Muscle layer of duodenum (tissue), 2 donors: ENCODE measurements at regions not wholly inside any gene's neighbourhood (a gene's known extent, or its start where the extent isn't known, plus 50 kb on each side); places are given as distances from the start of the nearest gene placed in this dataset.

Experiments
- H3K27ac ChIP-seq: one replicate; pipeline ENCODE4 v1.7.0; 2013; ENCODE audit warnings: mild to moderate bottlenecking, low read length
- H3K27me3 ChIP-seq: one replicate; pipeline ENCODE4 v1.7.0; 2013; ENCODE audit warnings: low read depth, mild to moderate bottlenecking, control low read depth, low read length
- H3K36me3 ChIP-seq, 2 donors: one replicate each; pipeline ENCODE4 v1.7.0; 2013; ENCODE audit warnings: low read length in 2 of 2, control low read depth in 1 of 2, mild to moderate bottlenecking in 1 of 2; ENCODE audit not compliant: insufficient read depth in 2 of 2, control insufficient read depth in 1 of 2
- H3K4me1 ChIP-seq, 2 donors: one replicate each; pipeline ENCODE4 v1.7.0; 2013; ENCODE audit warnings: low read length in 2 of 2, mild to moderate bottlenecking in 2 of 2, control low read depth in 1 of 2, moderate library complexity in 1 of 2; ENCODE audit not compliant: insufficient read depth in 2 of 2, control insufficient read depth in 1 of 2
- H3K4me3 ChIP-seq, 2 donors: one replicate each; pipeline ENCODE4 v1.7.0; 2013; ENCODE audit warnings: low read length in 2 of 2, low read depth in 1 of 2, mild to moderate bottlenecking in 1 of 2
- H3K9me3 ChIP-seq, 2 donors: one replicate each; pipeline ENCODE4 v1.7.0; 2013; ENCODE audit warnings: low read length in 2 of 2, control low read depth in 1 of 2, mild to moderate bottlenecking in 1 of 2; ENCODE audit not compliant: control insufficient read depth in 1 of 2
- donor health status: healthy.

DNA sequence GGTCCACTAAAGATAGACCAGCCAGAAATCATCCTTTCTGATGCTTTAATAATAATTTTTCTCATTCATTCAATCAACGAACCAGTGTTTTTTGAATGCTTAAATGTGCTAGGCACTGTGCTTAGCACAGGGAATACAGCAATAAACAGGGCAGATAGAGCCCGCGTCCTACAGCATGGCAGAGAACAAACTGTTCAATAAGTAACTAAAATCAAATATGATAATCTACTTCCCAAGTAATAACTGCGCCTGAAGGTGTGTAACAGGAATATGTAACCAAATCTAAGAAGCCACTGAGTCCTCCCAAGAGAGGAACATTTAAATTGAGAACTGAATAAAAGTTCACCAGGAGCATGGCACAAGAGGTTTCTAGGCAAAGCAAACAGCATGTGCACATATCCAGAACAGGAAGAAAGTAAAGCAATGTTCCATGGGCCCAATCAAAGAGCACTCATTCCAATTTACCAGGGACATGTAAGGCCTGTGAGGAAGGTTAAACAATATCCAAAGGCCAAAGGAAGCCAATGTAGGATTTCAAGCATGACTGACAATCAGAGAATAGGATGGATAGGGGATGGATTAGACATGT lies 311.0 kb upstream of the RARB start:
- Histone ChIP-seq H3K4me3 (no peak overlapping the region), H3K4me1 (no peaks in the 10 kb centered on the region), H3K27ac (no peak overlapping the region), H3K9me3 (no peaks in the 10 kb centered on the region), H3K27me3 (no peaks in the 10 kb centered on the region), H3K36me3 (no peaks in the 10 kb centered on the region)

DNA sequence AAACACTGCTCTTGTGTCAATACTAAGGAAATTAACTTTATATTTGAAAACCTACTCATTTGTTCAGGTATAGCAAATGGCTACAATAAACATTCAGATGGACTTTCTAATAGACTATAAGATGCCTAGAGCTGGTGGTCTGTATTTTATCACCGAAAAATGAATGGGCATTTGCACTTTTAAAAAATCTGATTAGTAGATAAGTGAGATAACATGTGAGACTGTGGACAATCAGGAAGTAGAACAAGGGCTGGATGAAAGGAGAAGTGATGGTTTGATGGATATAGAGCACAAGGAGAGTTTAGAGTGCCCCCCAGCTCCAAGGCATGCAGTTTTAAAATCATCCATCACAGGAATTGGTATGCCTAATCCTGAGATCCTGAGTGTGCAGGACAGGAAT lies 308.4 kb upstream of the RARB start:
- Histone ChIP-seq H3K4me1 (no peaks in the 10 kb centered on the region), H3K9me3 (no peaks in the 10 kb centered on the region), H3K27me3 (no peaks in the 10 kb centered on the region), H3K27ac (no peak overlapping the region), H3K4me3 (no peak overlapping the region), H3K36me3 (no peaks in the 10 kb centered on the region)

DNA sequence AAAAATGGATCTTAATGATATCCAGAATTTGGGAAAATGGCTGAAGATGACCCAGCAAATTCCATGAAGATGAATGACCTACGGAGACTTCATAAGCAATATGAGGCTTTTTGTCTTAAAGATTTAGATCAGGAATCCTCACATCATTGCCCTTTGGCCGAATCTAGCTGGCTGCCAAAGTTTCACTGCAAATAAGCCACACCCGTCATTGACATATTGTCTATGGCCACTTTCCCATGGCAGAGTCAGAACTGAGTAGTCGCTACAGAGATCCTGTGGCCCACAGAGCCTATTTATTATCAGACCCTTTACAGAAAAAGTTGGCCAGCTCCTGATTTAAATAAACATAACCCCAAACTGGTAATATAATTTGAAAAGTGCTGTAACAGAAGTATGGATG lies 307.4 kb upstream of the RARB start:
- Histone ChIP-seq H3K27me3 (no peaks in the 10 kb centered on the region), H3K36me3 (no peaks in the 10 kb centered on the region), H3K4me1 (no peaks in the 10 kb centered on the region), H3K27ac (no peak overlapping the region), H3K4me3 (no peak overlapping the region), H3K9me3 (no peaks in the 10 kb centered on the region)

DNA sequence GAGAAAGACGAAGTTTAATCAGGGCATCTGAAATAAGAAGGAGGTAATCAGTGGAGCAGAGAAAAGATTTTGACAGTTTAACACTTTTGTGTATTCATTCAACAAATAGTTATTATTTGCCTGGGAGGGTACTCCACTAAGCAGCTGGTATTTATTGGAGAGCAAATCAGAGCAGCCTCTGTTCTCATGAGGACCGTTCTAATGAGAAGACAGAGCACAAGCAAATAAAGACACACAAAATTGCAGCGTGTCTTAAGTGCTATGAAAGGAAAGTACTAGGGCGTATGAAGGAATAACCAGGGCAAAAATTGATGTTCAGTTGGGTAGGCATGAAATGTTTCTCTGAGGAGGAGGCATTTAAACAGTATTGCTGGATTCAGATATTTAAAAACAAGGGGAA lies 302.9 kb upstream of the RARB start:
- Histone ChIP-seq H3K27ac (no peak overlapping the region), H3K36me3 (no peaks in the 10 kb centered on the region), H3K27me3 (no peaks in the 10 kb centered on the region), H3K4me1 (no peaks in the 10 kb centered on the region), H3K4me3 (no peak overlapping the region), H3K9me3 (peaks cover 3 to 11% of the 10 kb centered on the region in 2 donors)

DNA sequence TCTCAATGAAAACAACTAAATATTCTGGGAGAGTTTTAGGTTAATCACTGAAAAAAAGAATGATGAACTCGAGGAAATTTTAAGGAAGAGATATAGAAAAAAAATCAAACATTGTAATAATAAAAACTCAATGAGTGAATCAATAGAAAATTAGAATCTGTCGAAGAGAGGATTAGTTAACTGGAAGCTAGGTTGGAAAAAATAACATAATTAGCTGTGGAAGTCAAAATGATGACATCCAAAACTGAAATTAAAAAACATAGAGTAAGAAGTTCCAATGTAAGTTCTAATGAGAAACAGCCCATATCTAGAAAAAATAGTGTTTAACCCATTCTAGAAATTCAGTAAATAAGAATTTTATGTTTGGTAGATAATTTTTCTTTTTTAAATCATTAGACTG lies 299.3 kb upstream of the RARB start:
- Histone ChIP-seq H3K36me3 (no peaks in the 10 kb centered on the region), H3K9me3 (peaks cover 3 to 11% of the 10 kb centered on the region in 2 donors), H3K4me3 (no peak overlapping the region), H3K4me1 (no peaks in the 10 kb centered on the region), H3K27me3 (no peaks in the 10 kb centered on the region), H3K27ac (no peak overlapping the region)

DNA sequence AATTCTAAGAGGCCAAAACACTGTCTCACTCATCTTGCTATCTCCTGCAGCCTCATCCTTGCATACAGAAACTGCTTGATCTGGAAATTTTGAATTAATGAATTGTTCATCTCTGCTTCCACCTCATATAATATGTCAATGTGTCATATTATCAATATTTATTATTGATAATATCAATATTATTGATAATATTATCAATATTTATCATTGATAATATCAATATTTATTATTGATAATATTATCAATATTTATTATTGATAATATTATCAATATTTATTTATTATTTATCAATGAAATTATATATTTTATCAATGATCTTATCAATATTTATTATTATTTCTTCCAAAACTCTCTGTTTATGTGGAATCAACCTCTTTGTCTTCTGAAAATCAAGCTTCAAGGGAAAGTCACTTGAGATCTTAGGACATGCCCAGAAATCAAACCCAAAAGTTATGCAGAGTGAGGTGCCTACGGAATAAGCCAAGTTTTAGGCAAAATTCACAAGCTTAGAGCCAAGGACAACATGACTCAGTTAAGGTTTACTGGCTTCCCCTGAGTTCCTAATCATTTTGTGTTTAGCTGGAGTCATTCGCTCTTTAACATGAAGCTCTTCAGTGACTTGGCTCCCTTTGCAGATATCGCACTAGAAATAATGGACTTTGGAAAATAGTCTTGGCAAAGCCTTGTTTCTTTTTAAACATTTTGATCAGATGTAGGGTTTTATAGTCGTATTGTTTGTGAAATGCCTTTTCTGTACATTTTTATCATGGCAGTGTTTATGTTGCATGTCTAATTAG lies 297.1 kb upstream of the RARB start:
- Histone ChIP-seq H3K27ac (no peak overlapping the region), H3K4me1 (no peaks in the 10 kb centered on the region), H3K27me3 (no peaks in the 10 kb centered on the region), H3K9me3 (peaks cover 3 to 11% of the 10 kb centered on the region in 2 donors), H3K4me3 (no peak overlapping the region), H3K36me3 (no peaks in the 10 kb centered on the region)

DNA sequence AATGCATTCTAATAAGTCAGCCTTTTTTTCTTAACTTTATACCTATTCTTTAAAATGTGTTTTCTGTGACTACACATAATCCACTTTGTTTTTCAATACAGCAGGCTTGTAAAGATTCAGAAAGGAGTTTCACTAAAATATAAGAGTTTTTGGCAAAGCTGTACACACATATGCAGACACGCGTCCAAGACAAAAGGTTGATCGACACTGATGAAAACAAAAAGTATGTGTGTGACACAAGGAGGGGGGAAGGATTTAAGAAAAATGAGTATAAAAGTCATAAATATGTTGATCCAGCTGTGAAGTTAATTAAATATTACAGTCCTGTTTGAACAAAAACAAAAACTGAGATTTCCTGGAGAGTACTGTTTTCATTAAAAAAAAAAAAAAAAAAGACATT lies 294.5 kb upstream of the RARB start:
- Histone ChIP-seq H3K4me3 (no peak overlapping the region), H3K9me3 (peaks cover 0 to 6% of the 10 kb centered on the region in 2 donors)

DNA sequence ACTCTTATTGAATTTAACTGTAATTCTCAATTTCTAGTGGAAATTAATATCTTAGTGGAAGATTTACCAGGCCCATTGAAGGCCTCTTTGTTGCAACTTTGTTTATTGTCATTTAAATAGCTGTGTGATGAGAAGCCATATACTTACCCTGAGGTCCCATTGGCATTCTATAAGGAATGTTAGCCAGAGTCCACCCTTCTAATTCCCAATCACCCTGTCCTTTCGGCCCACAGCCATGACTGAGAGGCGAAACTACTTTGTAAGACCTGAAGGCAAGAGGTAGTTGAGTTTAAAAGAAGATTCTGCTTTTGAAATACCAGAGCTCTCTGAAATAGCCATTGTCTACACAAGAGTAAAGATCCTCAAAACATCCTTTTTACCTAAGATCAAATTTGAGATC lies 290.5 kb upstream of the RARB start:
- Histone ChIP-seq H3K36me3 (no peaks in the 10 kb centered on the region), H3K4me1 (no peaks in the 10 kb centered on the region), H3K9me3 (peaks cover 0 to 2% of the 10 kb centered on the region in 2 donors)

More for the DNA sequence above, 294.5 kb upstream of the RARB start:
- no peaks in the 10 kb centered on the region for H3K4me1 ChIP-seq
- H3K27ac ChIP-seq, result no peak overlapping the region
- no peaks in the 10 kb centered on the region for H3K36me3 ChIP-seq
- H3K27me3 ChIP-seq, result no peaks in the 10 kb centered on the region

DNA sequence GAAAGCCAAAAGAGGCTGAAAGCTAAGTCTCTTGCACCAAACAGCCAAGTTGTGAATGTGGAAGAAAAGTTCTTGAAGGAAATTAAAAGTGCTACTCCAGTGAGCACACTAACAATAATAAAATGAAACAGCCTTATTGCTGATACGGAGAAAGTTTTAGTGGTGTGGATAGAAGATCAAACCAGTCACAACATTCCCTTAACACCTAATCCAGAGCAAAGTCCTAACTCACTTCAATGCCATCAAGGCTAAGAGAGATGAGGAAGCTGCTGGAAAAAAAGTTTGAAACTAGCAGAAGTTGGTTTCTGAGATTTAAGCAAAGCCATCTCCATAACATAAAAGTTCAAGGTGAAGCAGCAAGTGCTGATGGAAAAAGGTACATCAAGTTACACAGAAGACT lies 288.8 kb upstream of the RARB start:
- Histone ChIP-seq H3K27me3 (no peaks in the 10 kb centered on the region), H3K4me1 (no peaks in the 10 kb centered on the region), H3K27ac (no peak overlapping the region), H3K4me3 (no peak overlapping the region), H3K9me3 (peaks cover 0 to 2% of the 10 kb centered on the region in 2 donors), H3K36me3 (no peaks in the 10 kb centered on the region)

More for the DNA sequence above, 290.5 kb upstream of the RARB start:
- no peak overlapping the region for H3K4me3 ChIP-seq
- H3K27ac ChIP-seq, result no peak overlapping the region
- no peaks in the 10 kb centered on the region for H3K27me3 ChIP-seq

DNA sequence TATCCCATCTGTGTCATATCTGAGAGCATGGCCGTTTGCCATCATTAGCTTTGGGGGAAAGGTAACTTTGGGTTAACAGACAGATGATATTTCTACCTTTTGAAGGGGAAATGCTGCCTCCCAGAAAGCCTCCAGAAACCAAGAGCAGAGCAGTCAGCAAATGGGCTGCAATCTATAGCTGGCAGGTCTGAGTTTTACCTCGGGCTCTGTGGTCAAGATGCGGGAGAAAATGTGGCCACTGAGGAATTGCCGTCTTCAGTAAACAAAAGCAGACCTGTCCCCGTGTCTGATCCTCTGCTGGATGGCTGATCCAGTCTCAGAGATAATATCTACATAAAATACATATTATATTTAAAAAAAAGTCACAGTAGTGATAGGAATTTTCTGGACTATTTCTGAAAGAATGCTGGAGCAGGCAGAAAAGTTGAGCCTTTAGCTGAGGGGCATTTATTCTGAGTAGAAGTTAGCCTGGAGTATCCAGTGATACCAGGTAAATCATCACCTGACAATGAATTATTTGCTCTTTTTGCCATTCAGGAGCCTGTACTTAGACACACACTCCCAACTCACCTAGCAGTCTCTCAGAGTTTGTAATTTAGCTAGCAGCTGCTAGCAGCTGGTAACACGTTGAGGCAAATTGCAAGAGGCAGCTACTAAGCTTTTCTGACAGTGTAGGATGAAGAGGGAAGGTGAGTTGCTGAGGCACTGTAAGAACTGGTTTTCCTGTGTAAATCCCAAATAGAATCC lies 285.3 kb upstream of the RARB start:
- H3K9me3 ChIP-seq, result peaks cover 0 to 2% of the 10 kb centered on the region in 2 donors
- H3K27ac ChIP-seq, result no peak overlapping the region
- H3K27me3 ChIP-seq, result no peaks in the 10 kb centered on the region
- no peaks in the 10 kb centered on the region for H3K36me3 ChIP-seq
- H3K4me3 ChIP-seq, result no peak overlapping the region
- H3K4me1 ChIP-seq, result no peaks in the 10 kb centered on the region

DNA sequence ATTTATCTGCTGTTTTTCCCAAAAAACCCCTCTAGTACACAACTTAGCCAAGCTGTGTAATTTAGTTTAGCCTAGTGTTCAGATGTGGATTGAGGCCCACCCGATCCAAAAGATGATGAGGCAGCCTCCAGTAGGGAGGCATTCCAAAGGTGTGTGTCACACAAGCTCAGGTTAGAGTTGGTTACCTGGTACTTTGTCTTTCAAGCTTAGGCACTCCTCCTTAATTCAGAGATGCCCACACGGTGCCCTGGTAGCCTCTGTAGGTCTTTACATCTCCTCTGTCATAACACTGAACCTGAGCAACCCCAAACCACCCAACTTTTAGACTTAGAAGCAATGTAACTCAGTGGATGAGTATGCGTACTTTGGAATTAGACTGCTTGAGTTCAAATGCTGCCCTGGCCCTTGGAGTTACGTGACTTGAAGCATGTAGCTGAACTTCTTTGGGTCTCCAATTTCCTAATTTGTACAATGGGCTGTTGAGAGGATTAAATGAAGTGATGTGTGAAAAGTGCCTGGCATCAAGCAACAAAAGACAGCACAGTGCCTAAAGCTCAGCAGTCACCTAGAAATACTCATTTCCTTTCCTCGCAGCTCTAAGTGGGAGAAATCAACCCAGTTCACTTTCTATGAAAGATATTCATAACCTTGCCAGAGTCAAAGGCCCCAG lies 284.6 kb upstream of the RARB start:
- H3K27me3 ChIP-seq, result no peaks in the 10 kb centered on the region
- no peak overlapping the region for H3K27ac ChIP-seq
- H3K9me3 ChIP-seq, result peaks cover 0 to 2% of the 10 kb centered on the region in 2 donors
- no peaks in the 10 kb centered on the region for H3K4me1 ChIP-seq
- H3K36me3 ChIP-seq, result no peaks in the 10 kb centered on the region
- H3K4me3 ChIP-seq, result no peak overlapping the region
